Erythroblast (primary cell): ENCODE measurements at regions not wholly inside any gene's neighbourhood (a gene's known extent, or its start where the extent isn't known, plus 50 kb on each side); places are given as distances from the start of the nearest gene placed in this dataset.

Source experiments
- GATA1 ChIP-seq: IDR thresholded peaks from 2 replicates; pipeline ENCODE4 v1.6.1; 2011; ENCODE audit warnings: low read depth, mild to moderate bottlenecking, control low read depth, low read length, moderate library complexity
- POLR2A ChIP-seq: IDR thresholded peaks from 2 replicates; pipeline ENCODE4 v1.6.1; 2011; ENCODE audit warnings: mild to moderate bottlenecking, low read length

GRCh38 chr14:38877744-38878388 lies 225.2 kb downstream of the SEC23A start:
- TF ChIP-seq POLR2A (no peak), GATA1 (no peak)
